ENCODE measurements at regions not wholly inside any gene's neighbourhood (a gene's known extent, or its start where the extent isn't known, plus 50 kb on each side); places are given as distances from the start of the nearest gene placed in this dataset.

DNA sequence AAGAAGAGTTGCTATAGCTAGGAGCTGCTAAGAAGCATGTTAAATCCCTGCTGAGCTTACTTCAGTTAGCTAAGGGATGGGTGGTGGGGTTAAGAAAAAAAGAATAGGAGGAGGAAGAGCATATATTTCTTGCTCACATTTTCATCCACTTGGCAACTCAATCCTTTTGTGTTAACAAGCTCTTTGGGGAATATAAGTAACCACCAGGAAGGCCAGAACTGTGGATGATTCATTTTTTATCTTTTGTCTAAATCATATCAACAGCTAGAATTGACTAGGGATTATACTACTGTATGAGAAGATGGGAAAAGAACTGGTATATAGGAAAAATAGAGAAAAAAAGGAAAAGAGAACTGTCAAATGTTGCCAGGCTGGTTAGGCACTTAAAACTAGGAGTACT is 555.3 kb upstream of the ARRDC3 start:
- TF ChIP-seq, protein P1, sequence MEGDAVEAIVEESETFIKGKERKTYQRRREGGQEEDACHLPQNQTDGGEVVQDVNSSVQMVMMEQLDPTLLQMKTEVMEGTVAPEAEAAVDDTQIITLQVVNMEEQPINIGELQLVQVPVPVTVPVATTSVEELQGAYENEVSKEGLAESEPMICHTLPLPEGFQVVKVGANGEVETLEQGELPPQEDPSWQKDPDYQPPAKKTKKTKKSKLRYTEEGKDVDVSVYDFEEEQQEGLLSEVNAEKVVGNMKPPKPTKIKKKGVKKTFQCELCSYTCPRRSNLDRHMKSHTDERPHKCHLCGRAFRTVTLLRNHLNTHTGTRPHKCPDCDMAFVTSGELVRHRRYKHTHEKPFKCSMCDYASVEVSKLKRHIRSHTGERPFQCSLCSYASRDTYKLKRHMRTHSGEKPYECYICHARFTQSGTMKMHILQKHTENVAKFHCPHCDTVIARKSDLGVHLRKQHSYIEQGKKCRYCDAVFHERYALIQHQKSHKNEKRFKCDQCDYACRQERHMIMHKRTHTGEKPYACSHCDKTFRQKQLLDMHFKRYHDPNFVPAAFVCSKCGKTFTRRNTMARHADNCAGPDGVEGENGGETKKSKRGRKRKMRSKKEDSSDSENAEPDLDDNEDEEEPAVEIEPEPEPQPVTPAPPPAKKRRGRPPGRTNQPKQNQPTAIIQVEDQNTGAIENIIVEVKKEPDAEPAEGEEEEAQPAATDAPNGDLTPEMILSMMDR (IDR thresholded peaks at IDR 0.05; ENCODE audit: low read depth, low read length, poor library complexity, severe bottlenecking): no peak
- no peak for TF ChIP-seq EZH2phosphoT487 (IDR thresholded peaks at IDR 0.05; ENCODE audit: borderline replicate concordance, low read length)

All from DOHH2 (cell line).